T-helper 2 cell treated with Interferon-gamma antibody and Interleukin-4, amounts not matched to agents 5 μg/mL and 100 μg/mL, for 36 hours (primary cell): ENCODE measurements at regions not wholly inside any gene's neighbourhood (a gene's known extent, or its start where the extent isn't known, plus 50 kb on each side); places are given as distances from the start of the nearest gene placed in this dataset.

Source experiments
- DNase-seq: peaks from one replicate; pipeline ENCODE4 v3.0.0; 2021; ENCODE audit warnings: low spot score
- H3K27ac Mint-ChIP-seq: one replicate; pipeline ENCODE4 v1.8.0; 2021; ENCODE audit warnings: mild to moderate bottlenecking, mixed read lengths
- H3K27me3 Mint-ChIP-seq: one replicate; pipeline ENCODE4 v1.8.0; 2021; ENCODE audit warnings: low read depth, mixed read lengths
- H3K36me3 Mint-ChIP-seq: one replicate; pipeline ENCODE4 v1.8.0; 2021; ENCODE audit warnings: low read depth, mixed read lengths
- H3K4me1 Mint-ChIP-seq: one replicate; pipeline ENCODE4 v1.8.0; 2021; ENCODE audit warnings: low read depth, mixed read lengths
- H3K4me3 Mint-ChIP-seq: one replicate; pipeline ENCODE4 v1.8.0; 2022; ENCODE audit warnings: mild to moderate bottlenecking, moderate library complexity, mixed read lengths
- H3K9me3 Mint-ChIP-seq: one replicate; pipeline ENCODE4 v1.8.0; 2021; ENCODE audit warnings: mixed read lengths

DNA sequence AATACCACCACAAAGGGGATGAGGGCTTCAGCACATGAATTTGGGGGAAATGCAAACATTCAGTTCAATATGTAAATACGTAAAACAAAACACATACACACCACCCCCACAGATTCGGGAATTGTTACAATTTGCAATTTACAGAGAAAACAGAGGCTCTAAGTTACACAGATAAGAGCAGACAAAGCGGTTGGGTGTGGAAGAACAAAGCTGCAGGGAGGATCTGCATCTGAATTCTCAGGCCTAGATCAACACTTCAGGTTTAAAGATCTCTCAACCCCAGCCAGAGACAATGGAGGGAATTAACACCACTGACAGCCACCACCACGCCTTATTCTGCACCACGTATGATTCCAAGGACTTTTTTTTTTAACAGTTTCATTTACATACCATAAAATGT is 375.5 kb downstream of the BCL11B start:
- Mint-ChIP-seq H3K4me3 (no peak overlapping the region), H3K9me3 (no peaks in the 10 kb centered on the region), H3K36me3 (no peaks in the 10 kb centered on the region), H3K27ac (no peak overlapping the region), H3K4me1 (no peaks in the 10 kb centered on the region), H3K27me3 (peaks cover 4% of the 10 kb centered on the region)
- DNase-seq, result no peak

DNA sequence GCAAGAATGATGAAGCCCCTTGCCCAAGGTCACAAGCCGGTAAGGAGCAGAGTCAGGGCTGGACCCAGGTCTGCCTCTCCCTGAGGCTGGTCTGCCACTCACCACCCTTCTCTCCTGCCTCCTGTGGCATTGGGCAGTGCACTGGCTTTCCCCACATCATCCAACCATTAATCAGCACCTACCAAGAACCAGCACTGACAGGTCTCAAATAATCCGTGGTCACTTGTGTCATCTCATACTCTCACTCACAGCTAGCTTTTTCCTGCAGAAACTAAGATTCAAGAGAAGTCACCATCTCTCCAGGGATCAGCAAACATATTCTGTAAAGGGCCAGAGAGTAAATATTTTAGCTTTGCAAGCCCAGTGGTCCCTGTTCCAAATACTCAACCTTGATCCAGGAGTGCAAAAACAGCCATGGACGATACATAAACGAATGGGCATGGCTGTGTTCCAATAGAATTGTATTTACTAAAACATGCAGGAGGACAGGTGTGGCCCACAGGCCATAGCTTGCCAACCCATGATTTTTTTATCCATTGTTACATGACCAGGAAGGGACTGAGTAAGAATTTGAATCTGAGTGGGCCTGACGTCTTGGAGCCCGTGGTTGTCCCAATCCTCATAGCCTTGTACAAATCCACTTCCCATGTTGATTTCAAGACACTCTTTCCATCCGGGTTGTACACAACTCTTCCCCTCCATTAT is 374.2 kb downstream of the BCL11B start:
- Mint-ChIP-seq H3K9me3 (no peaks in the 10 kb centered on the region), H3K27ac (no peak overlapping the region)

DNA sequence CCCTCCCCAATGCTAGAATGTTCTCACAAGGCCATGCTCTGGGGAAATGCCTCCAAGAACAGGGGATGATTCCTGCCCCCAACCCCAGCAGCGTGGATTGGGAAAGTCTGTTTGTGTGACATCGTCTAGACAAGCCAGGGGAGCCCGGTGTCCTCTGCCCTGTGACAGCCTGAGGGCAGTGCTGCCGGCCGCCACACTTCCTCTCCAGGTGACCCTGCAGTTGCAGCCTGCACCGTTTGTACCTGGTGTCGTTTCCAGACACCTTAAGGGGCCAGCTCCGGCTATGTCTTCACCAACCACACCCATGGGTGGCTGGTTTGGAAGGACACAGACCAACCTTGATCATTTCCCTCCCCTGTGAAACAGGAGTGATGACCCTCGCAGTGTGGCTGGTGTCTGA is 372.6 kb downstream of the BCL11B start:
- Mint-ChIP-seq H3K4me1 (no peaks in the 10 kb centered on the region), H3K27ac (no peak overlapping the region), H3K36me3 (no peaks in the 10 kb centered on the region), H3K27me3 (peaks cover 2% of the 10 kb centered on the region), H3K9me3 (no peaks in the 10 kb centered on the region), H3K4me3 (no peak overlapping the region)
- no peak for DNase-seq

More for the DNA sequence above, 374.2 kb downstream of the BCL11B start:
- H3K4me1 Mint-ChIP-seq, result no peaks in the 10 kb centered on the region
- no peak overlapping the region for H3K4me3 Mint-ChIP-seq
- H3K27me3 Mint-ChIP-seq, result peaks cover 4% of the 10 kb centered on the region
- no peak for DNase-seq
- no peaks in the 10 kb centered on the region for H3K36me3 Mint-ChIP-seq

DNA sequence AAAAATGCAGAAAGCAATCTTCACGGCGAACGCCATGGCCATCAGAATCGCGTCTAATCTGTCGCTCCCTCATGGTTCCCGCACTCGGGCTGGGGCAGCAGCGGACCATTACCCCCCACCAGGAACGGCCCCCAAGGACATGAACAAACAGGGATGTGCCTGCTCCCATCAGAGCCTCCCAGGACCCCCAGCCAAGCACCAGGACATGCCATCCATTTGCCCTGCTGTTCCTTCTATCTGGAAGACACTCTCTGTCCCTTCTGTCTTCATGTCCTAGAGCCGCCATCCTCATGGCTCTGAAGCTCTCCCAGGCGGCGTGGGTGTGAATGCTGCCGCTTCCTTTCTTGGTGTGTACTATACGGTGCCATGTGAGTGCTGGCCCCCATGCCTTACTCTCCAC is 371.8 kb downstream of the BCL11B start:
- no peak overlapping the region for H3K4me3 Mint-ChIP-seq
- DNase-seq, result no peak
- no peaks in the 10 kb centered on the region for H3K36me3 Mint-ChIP-seq
- no peak overlapping the region for H3K27ac Mint-ChIP-seq
- peaks cover 2% of the 10 kb centered on the region for H3K27me3 Mint-ChIP-seq
- no peaks in the 10 kb centered on the region for H3K9me3 Mint-ChIP-seq
- no peaks in the 10 kb centered on the region for H3K4me1 Mint-ChIP-seq

DNA sequence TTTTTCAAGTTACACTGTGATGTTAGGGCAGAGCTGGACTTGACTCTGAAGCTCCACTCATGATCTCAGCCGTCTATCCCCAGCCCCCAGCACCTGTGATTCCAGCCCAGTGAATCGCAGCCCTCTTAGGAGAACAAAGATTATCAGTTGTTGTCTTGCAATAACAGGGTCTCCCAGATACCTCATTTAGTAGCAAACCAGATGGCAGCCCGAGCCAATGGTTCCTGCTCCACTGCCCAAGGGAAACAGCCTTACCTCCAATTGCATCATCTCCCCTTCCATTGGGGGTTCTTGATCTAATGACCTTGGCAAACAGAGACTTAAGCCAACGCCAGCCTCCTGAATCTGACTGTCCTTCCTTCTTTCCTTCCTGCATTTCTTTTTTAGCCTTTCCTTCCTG is 371.2 kb downstream of the BCL11B start:
- Mint-ChIP-seq H3K27ac (no peak overlapping the region), H3K27me3 (no peaks in the 10 kb centered on the region), H3K9me3 (no peaks in the 10 kb centered on the region), H3K36me3 (no peaks in the 10 kb centered on the region), H3K4me1 (no peaks in the 10 kb centered on the region), H3K4me3 (no peak overlapping the region)
- no peak for DNase-seq

GRCh38 chr14:98901511-98902205 is 370.3 kb downstream of the BCL11B start:
- no peaks in the 10 kb centered on the region for H3K27me3 Mint-ChIP-seq
- no peak overlapping the region for H3K4me3 Mint-ChIP-seq
- H3K36me3 Mint-ChIP-seq, result no peaks in the 10 kb centered on the region
- H3K4me1 Mint-ChIP-seq, result no peaks in the 10 kb centered on the region
- no peaks in the 10 kb centered on the region for H3K9me3 Mint-ChIP-seq
- no peak for DNase-seq
- no peak overlapping the region for H3K27ac Mint-ChIP-seq

- Mint-ChIP-seq H3K27ac (no peak overlapping the region), H3K9me3 (no peaks in the 10 kb centered on the region), H3K4me1 (no peaks in the 10 kb centered on the region), H3K27me3 (no peaks in the 10 kb centered on the region), H3K36me3 (no peaks in the 10 kb centered on the region), H3K4me3 (no peak overlapping the region)
- no peak for DNase-seq
Observed at GRCh38 chr14:98903371-98903770, 368.6 kb downstream of the BCL11B start.

DNA sequence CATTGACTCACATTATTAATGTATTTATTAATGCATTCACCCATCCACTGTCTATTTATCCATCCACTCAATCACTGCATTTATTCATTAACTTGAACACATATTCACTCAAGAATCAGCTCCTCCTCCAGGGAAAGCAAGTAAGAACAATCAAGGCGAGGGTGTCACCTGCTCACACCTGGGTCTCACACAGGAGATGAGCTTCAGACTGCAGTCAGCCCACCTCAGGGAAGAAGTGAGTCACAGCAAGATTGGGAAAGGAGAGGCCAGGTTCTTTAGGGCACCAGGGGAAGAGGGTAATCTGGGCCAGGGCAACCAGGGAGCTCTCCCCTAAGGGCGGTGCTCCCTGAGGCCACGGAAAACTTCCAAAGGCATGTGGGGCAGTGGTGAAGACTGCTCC is 367.3 kb downstream of the BCL11B start:
- DNase-seq, result no peak
- Mint-ChIP-seq H3K4me3 (no peak overlapping the region), H3K27me3 (no peaks in the 10 kb centered on the region)

DNA sequence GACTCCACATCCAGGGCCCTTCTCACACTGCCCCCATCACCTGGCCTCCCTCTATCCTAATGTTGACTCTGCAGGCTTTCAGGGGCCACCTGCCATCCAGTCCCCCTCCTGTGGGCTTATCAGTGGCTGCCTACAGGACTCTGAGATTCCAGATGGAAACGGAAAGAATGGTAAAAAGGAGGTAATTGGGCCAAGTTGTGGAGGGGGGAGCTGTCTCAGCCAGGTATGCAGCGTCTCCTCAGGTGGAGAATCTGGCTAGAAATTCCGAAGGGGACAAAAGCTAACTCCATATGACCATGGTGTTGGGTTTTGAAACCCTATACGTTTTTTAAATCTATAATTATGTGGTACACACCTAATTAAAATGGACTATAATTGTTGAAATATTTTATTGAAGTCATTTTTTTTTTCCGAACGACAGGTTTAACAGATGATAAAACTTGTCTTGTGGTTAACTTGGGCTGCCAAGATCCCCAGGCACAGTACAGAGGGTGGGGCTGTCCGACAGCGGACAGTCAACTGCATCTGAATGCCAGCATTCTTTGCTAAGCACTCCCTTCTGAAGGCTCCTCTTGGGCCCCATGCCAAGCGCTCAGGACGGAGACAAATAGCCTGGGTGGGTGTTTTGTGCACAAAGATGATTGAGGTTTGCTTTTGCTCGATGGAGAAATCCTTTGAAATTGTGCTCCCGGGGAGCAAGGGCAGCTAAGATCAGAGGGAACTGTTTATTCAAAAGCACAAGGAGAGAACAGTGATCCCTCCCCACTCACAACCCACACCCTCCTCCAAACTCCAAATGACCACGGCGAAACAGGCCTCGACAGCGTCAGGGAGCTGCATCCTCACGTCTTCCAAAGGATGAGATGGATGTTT is 365.6 kb downstream of the BCL11B start:
- Mint-ChIP-seq H3K9me3 (no peaks in the 10 kb centered on the region), H3K27me3 (peaks cover 2% of the 10 kb centered on the region), H3K27ac (no peak overlapping the region), H3K4me3 (no peak overlapping the region), H3K36me3 (no peaks in the 10 kb centered on the region), H3K4me1 (peaks cover 3% of the 10 kb centered on the region)
- DNase-seq, result no peak

More for the DNA sequence above, 367.3 kb downstream of the BCL11B start:
- Mint-ChIP-seq H3K27ac (no peak overlapping the region), H3K4me1 (peaks cover 2% of the 10 kb centered on the region), H3K36me3 (no peaks in the 10 kb centered on the region), H3K9me3 (no peaks in the 10 kb centered on the region)

DNA sequence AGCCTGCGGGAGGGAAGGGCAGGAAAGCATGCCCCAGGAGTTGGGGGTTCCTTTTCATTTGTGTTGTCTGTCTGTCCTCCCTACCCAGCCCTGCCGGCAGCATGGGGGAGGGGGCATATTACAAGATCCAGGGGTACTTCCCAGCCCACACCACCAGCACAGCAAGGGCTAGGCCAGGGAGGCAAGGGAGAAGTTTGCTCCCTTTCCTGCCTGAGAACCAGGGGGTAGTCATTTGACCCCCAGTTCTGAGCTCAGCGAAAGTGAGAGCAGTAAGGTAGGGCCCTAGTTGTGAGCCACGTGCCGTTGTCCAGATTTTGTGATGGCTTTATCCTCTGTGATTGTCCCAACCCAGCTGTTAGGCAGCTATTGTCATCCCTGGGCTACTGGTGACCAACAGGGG is 364.7 kb downstream of the BCL11B start:
- no peaks in the 10 kb centered on the region for H3K9me3 Mint-ChIP-seq
- H3K27ac Mint-ChIP-seq, result no peak overlapping the region
- no peaks in the 10 kb centered on the region for H3K36me3 Mint-ChIP-seq
- no peak for DNase-seq
- H3K27me3 Mint-ChIP-seq, result peaks cover 2% of the 10 kb centered on the region
- peaks cover 7% of the 10 kb centered on the region for H3K4me1 Mint-ChIP-seq
- no peak overlapping the region for H3K4me3 Mint-ChIP-seq

DNA sequence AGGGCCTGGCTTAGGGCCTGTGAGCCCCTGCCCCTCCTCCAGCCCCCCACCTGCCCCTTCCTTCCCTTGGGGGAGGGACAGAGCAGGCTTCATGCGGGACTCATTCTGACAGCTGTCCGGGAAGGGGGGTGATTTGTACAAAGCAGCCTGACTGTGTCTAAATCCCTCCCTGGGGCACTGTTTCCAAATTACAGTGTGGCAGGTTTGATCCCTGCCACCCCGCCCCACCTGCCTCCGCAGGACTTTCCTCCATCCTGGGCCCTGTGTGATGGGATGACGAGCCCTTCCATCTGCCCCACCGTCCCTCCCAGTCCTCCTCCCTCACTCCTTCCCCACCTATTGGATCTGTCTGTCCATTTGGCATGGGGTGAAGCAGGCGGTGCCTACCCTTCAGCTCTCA is 363.9 kb downstream of the BCL11B start:
- Mint-ChIP-seq H3K27ac (no peak overlapping the region), H3K27me3 (peaks cover 2% of the 10 kb centered on the region), H3K4me1 (peaks cover 14% of the 10 kb centered on the region), H3K4me3 (no peak overlapping the region), H3K36me3 (no peaks in the 10 kb centered on the region), H3K9me3 (no peaks in the 10 kb centered on the region)
- DNase-seq, result no peak

GRCh38 chr14:98909251-98909944 is 362.6 kb downstream of the BCL11B start:
- H3K4me3 Mint-ChIP-seq, result no peak overlapping the region

DNA sequence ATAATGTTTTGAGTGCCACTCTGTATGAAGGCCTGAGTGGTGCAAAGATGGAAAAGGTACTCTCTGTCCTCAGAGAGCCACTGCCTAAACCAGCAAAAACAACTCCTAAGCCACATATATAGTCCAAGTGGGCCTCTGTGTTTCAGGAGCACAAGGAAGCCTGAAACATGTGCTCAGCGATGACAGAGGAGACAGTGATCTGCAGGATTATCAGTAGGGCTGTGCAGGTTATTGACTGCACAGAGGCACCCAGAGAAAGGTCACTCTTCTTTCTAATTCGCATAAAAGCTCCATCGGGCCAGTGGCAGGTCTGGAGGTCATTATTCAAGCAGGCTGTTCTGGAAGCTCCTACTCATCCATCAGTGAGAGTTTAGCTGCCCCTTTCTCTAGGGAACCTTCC is 361.9 kb downstream of the BCL11B start:
- Mint-ChIP-seq H3K4me3 (no peak overlapping the region), H3K4me1 (peaks cover 21% of the 10 kb centered on the region), H3K36me3 (no peaks in the 10 kb centered on the region), H3K9me3 (no peaks in the 10 kb centered on the region), H3K27ac (no peak overlapping the region), H3K27me3 (peaks cover 4% of the 10 kb centered on the region)
- DNase-seq, result no peak

More at GRCh38 chr14:98909251-98909944, 362.6 kb downstream of the BCL11B start:
- H3K4me1 Mint-ChIP-seq, result peaks cover 21% of the 10 kb centered on the region
- H3K27ac Mint-ChIP-seq, result no peak overlapping the region
- no peaks in the 10 kb centered on the region for H3K36me3 Mint-ChIP-seq
- H3K27me3 Mint-ChIP-seq, result peaks cover 4% of the 10 kb centered on the region
- no peak for DNase-seq
- H3K9me3 Mint-ChIP-seq, result no peaks in the 10 kb centered on the region
